ENCODE measurements at regions not wholly inside any gene's neighbourhood (a gene's known extent, or its start where the extent isn't known, plus 50 kb on each side); places are given as distances from the start of the nearest gene placed in this dataset.

DNA sequence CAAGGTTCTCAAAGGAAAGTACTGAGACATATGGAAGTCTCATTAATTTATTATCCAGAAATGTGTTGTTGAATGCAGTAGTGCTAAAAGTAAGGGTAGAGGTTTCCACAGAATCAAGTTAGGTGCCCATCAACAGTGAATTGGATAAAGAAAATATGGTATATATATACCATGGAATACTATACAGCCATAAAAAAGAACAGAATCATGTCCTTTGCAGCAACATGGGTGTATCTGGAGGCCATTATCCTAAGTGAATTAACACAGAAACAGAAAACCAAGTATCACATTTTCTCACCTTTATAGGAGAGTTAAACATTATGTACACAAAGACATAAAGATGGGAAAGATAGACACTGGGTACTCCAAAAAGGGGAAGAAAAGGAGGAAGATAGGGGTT is 149.9 kb upstream of the RASSF8 start:
- Histone ChIP-seq H3K27me3 (no peaks in the 10 kb centered on the region), H3K4me1 (replicated peaks in 1 of 2) (no peaks in the 10 kb centered on the region), H3K36me3 (replicated peaks in 1 of 2) (no peaks in the 10 kb centered on the region), H3K9me3 (replicated peaks in 1 of 3) (no peaks in the 10 kb centered on the region), H3K27ac (no peak overlapping the region), H3K4me3 (no peak overlapping the region)
- TF ChIP-seq, protein P1, sequence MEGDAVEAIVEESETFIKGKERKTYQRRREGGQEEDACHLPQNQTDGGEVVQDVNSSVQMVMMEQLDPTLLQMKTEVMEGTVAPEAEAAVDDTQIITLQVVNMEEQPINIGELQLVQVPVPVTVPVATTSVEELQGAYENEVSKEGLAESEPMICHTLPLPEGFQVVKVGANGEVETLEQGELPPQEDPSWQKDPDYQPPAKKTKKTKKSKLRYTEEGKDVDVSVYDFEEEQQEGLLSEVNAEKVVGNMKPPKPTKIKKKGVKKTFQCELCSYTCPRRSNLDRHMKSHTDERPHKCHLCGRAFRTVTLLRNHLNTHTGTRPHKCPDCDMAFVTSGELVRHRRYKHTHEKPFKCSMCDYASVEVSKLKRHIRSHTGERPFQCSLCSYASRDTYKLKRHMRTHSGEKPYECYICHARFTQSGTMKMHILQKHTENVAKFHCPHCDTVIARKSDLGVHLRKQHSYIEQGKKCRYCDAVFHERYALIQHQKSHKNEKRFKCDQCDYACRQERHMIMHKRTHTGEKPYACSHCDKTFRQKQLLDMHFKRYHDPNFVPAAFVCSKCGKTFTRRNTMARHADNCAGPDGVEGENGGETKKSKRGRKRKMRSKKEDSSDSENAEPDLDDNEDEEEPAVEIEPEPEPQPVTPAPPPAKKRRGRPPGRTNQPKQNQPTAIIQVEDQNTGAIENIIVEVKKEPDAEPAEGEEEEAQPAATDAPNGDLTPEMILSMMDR (IDR thresholded peaks at IDR 0.05) = no peak
- TF ChIP-seq POLR2A (IDR thresholded peaks at IDR 0.05) = no peak
- DNase-seq = no peak
- intact Hi-C loops (cut with DNase I) = no loop called here

DNA sequence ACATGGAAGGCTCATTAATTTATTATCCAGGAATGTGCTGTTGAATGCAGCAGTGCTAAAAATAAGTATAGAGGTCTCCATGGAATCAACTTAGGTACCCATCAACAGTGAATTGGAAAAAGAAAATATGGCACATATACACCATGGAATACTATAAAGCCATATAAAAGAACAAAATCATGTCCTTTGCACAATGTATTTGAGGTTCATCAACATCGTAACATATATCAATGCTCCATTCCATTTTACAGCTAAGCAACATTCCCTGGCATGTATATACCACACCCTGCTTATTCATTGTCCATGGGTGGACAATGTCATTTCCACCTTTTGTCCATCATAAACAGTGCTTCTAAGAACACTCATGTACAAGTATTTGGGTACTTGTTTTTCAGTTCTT is 147.8 kb upstream of the RASSF8 start:
- H3K27ac ChIP-seq = no peak overlapping the region

DNA sequence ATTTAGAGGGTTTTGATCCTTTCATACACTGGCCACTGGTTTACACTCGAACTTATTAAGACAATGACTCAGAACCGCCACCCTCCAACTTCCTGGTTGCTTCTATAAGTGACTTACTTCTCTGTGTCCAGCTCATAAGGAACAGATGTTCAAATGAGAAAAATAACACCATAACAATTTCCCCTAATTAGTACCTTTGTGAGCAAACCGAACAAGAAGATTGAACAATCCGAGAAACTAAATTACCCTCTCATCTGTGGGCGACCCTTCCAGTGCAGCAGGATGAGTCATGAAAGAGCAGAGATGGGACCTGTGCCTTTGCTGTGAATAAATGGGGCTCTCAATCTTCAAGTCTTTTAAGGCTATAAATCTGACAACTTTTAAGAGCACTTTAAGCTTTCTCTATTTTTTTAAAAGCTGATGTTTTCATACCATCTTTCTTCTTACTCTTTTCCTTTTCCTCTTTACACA is 146.8 kb upstream of the RASSF8 start:
- Histone ChIP-seq H3K36me3 (replicated peaks in 1 of 2) (no peaks in the 10 kb centered on the region), H3K9me3 (replicated peaks in 1 of 3) (no peaks in the 10 kb centered on the region), H3K4me3 (no peak overlapping the region), H3K27ac (no peak overlapping the region), H3K27me3 (no peaks in the 10 kb centered on the region), H3K4me1 (replicated peaks in 1 of 2) (no peaks in the 10 kb centered on the region)
- intact Hi-C loops (cut with DNase I) = no loop called here
- DNase-seq = no peak
- TF ChIP-seq POLR2A (IDR thresholded peaks at IDR 0.05) = no peak
- TF ChIP-seq, protein P1 (IDR thresholded peaks at IDR 0.05) = no peak
- WGBS, 4 donors = 50 to 58% (median 57%) methylated on average over 5 of the region's 5 CpGs

More for the DNA sequence above, 147.8 kb upstream of the RASSF8 start:
- TF ChIP-seq, protein P1 (IDR thresholded peaks at IDR 0.05) = no peak
- no peak for TF ChIP-seq POLR2A (IDR thresholded peaks at IDR 0.05)
- Histone ChIP-seq H3K4me1 (replicated peaks in 1 of 2) (no peaks in the 10 kb centered on the region), H3K36me3 (replicated peaks in 1 of 2) (no peaks in the 10 kb centered on the region), H3K4me3 (no peak overlapping the region), H3K27me3 (no peaks in the 10 kb centered on the region), H3K9me3 (replicated peaks in 1 of 3) (no peaks in the 10 kb centered on the region)
- DNase-seq = no peak
- intact Hi-C loops (cut with DNase I) = no loop called here
- 79 to 97% (median 96%) methylated on average over 1 of the region's 1 CpG for WGBS, 4 donors

DNA sequence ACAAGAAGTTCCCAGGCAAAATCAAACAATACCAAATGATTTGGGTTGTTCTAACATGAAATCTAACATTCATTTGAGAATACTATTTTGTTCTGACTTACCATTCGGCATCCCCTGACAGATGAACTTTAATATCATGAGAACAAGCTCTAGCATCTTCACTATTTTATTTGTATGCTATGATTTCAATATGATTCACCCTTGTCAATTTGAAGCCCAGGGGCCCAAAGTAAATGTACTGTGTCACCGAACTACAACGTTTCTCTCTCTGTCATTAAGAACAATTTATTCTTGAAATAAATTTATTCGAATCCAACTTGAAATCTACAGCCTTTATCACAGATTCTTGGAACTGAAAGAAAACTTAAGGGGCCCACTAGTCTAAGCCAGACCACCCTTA is 146.2 kb upstream of the RASSF8 start:
- intact Hi-C loops (cut with DNase I) = no loop called here
- no peak for DNase-seq
- TF ChIP-seq, protein P1 (IDR thresholded peaks at IDR 0.05) = no peak
- Histone ChIP-seq H3K4me1 (replicated peaks in 1 of 2) (no peaks in the 10 kb centered on the region), H3K4me3 (no peak overlapping the region), H3K9me3 (replicated peaks in 1 of 3) (no peaks in the 10 kb centered on the region), H3K36me3 (replicated peaks in 1 of 2) (no peaks in the 10 kb centered on the region), H3K27me3 (no peaks in the 10 kb centered on the region), H3K27ac (no peak overlapping the region)
- 85 to 91% (median 87%) methylated on average over 4 of the region's 4 CpGs for WGBS, 4 donors

Measured in adrenal gland (tissue), 9 donors.